ENCODE measurements at regions not wholly inside any gene's neighbourhood (a gene's known extent, or its start where the extent isn't known, plus 50 kb on each side); places are given as distances from the start of the nearest gene placed in this dataset.

GRCh38 chr22:34036931-34037330 lies 116.7 kb upstream of the LARGE1 start:
- H4K20me1 ChIP-seq (ENCODE audit: insufficient read depth) = no peaks in the 10 kb centered on the region
- no peaks in the 10 kb centered on the region for H3K27me3 ChIP-seq (ENCODE audit: insufficient read depth, low read length)
- DNase-seq (ENCODE audit: low read depth, low spot score) = no peak
- no peaks in the 10 kb centered on the region for H3K4me1 ChIP-seq (ENCODE audit: control insufficient read depth in 1 of 2, insufficient read depth in 2 of 2, low read length in 2 of 2)
- no peaks in the 10 kb centered on the region for H3K79me2 ChIP-seq (ENCODE audit: insufficient read depth, low read length)
- TF ChIP-seq EZH2phosphoT487 (IDR thresholded peaks at IDR 0.05; ENCODE audit: borderline replicate concordance) (no peak), EZH2 (IDR thresholded peaks at IDR 0.05) (no peak), SIN3A (IDR thresholded peaks at IDR 0.05; ENCODE audit: low read depth) (no peak), SRF (IDR thresholded peaks at IDR 0.05; ENCODE audit: low read depth) (no peak), JUND (IDR thresholded peaks at IDR 0.05) (no peak), ELF1 (IDR thresholded peaks at IDR 0.05; ENCODE audit: borderline replicate concordance, low read depth) (no peak), ZFX (IDR thresholded peaks at IDR 0.05) (no peak), RAD21 (IDR thresholded peaks at IDR 0.05; ENCODE audit: low read depth) (no peak), ZBTB33 (IDR thresholded peaks at IDR 0.05; ENCODE audit: extremely low read depth, insufficient replicate concordance, low read length) (no peak)
- no peak overlapping the region for H2AFZ ChIP-seq (ENCODE audit: low read depth, low read length, poor library complexity, severe bottlenecking)
- no peak for ATAC-seq
- H3K36me3 ChIP-seq (ENCODE audit: control insufficient read depth in 1 of 2, insufficient read depth in 2 of 2, low read length in 2 of 2) = no peaks in the 10 kb centered on the region
- H3K9me2 ChIP-seq (ENCODE audit: insufficient read depth) = no peaks in the 10 kb centered on the region
- no peak overlapping the region for H3K4me2 ChIP-seq (ENCODE audit: low read length)
- intact Hi-C loops (cut with micrococcal nuclease) = no loop called here
- no peak overlapping the region for H3K9ac ChIP-seq (ENCODE audit: low read length)
- H3K9me3 ChIP-seq (ENCODE audit: control insufficient read depth in 1 of 2, insufficient read depth in 1 of 2, low read depth in 1 of 2, low read length in 2 of 2) = peaks cover 11 to 47% of the 10 kb centered on the region in 2 experiments; a peak in 2 of 4 replicates
- CTCF ChIA-PET = no interaction called here
- no TSS peak for BruUV-seq (replicated peaks)
- POLR2A ChIA-PET = no interaction called here
- no peak overlapping the region for H3K4me3 ChIP-seq (replicated peaks in 1 of 2; ENCODE audit: low read depth in 1 of 2, low read length in 2 of 2)
- no peak overlapping the region for H3K27ac ChIP-seq (ENCODE audit: low read depth, low read length)
- RAD21 ChIA-PET (ENCODE audit: low non-redundant PET in 1 of 2, low total read pairs in 2 of 2, uncharacterized antibody in 2 of 2, unreplicated experiment in 2 of 2) = no interaction called here
